GM12892 (cell line): ENCODE measurements at regions not wholly inside any gene's neighbourhood (a gene's known extent, or its start where the extent isn't known, plus 50 kb on each side); places are given as distances from the start of the nearest gene placed in this dataset.

Experiments
- POLR2A ChIP-seq: IDR thresholded peaks from 2 replicates; pipeline ENCODE4 v1.6.1; 2011; ENCODE audit warnings: low read depth, low read length, control low read depth
- POLR2AphosphoS5 ChIP-seq: IDR thresholded peaks from 2 replicates; pipeline ENCODE4 v1.6.1; 2011; ENCODE audit warnings: low read depth, low read length, control low read depth
- TAF1 ChIP-seq: IDR thresholded peaks from 2 replicates; pipeline ENCODE4 v1.6.1; 2011; ENCODE audit warnings: low read depth, mild to moderate bottlenecking, control low read depth, low read length, borderline replicate concordance

DNA sequence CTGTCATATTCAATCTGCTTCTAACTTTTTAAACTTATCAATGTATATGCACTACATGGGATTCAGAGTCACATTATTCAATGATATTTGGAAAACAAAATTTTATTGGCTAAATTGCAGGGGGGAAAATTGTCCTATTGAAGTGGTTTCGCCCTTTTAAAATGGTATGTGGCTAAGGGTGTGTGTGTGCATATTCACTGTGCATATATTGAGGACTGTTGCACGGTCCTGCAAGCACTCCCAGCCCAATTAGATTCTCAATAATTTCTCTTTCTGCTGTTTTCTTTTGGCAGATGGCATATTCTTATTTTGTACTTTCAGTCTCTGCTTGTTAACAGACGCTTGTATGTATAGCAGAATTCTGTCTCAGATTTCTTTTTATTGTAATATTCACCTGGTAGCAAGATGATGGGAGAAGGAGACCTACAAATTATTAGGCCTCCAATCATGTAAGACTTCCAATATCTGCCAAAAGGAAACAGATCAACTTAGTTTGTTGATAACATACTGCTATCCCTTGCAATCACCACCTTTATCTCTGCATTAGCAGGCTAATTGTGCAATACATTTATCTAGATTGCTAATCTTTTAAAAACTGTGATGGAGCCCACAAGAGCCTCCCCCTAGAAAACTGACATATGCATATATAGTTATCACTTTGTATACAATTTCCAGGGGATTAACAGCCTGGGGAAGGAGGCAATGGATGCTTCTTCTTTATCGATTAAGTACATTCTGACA, 411.5 kb downstream of the PLK2 start:
- TF ChIP-seq TAF1 (no peak), POLR2AphosphoS5 (no peak), POLR2A (no peak)
